Right lobe of liver (tissue), 4 donors: ENCODE measurements at regions not wholly inside any gene's neighbourhood (a gene's known extent, or its start where the extent isn't known, plus 50 kb on each side); places are given as distances from the start of the nearest gene placed in this dataset.

ENCODE experiments used
- CTCF ChIP-seq, 4 donors: fragments of 200-600 bp in 3 of 4; fragments of 450-650 bp in 1 of 4; IDR thresholded peaks; one replicate each; pipeline versions ENCODE4 v1.5.1 to v1.8.0; 2016 to 2022; ENCODE audit warnings: antibody characterized with exemption in 4 of 4, mild to moderate bottlenecking in 2 of 4
- POLR2A ChIP-seq: fragments of 450-650 bp; IDR thresholded peaks from one replicate; pipeline ENCODE4 v1.6.1; 2017; ENCODE audit warnings: antibody characterized with exemption, mild to moderate bottlenecking
- donor health status: DM: no; HTN: no; CAD: no.
- donor health status: DM: no; HTN: no; CAD: no.
- donor health status: DM: no; HTN: yes; CAD: no.

GRCh38 chr13:44101347-44102083 lies 221.8 kb downstream of the LACC1 start:
- TF ChIP-seq CTCF (IDR thresholded peaks at IDR 0.05) (no peak), POLR2A (no peak)
